ENCODE measurements at regions not wholly inside any gene's neighbourhood (a gene's known extent, or its start where the extent isn't known, plus 50 kb on each side); places are given as distances from the start of the nearest gene placed in this dataset.

GRCh38 chr1:185480545-185480944 is 163.5 kb upstream of the IVNS1ABP start:
- no peak overlapping the region for H3K4me3 ChIP-seq
- DNase-seq (ENCODE audit: low spot score), result no peak
- H3K27ac ChIP-seq, result no peak overlapping the region
- no peaks in the 10 kb centered on the region for H3K4me1 ChIP-seq (ENCODE audit: control insufficient read depth in 1 of 2, low read depth in 2 of 2)
- no peak for TF ChIP-seq CTCF (IDR thresholded peaks at IDR 0.05)
- ATAC-seq (ENCODE audit: insufficient number of reproducible peaks, low FRiP score, low read depth), result no peak
- H3K36me3 ChIP-seq, result no peaks in the 10 kb centered on the region
- H3K9me3 ChIP-seq, result no peaks in the 10 kb centered on the region
- H3K27me3 ChIP-seq (replicated peaks; ENCODE audit: insufficient read depth), result no peaks in the 10 kb centered on the region

- no peaks in the 10 kb centered on the region for H3K27me3 ChIP-seq (replicated peaks; ENCODE audit: insufficient read depth)
- H3K36me3 ChIP-seq, result no peaks in the 10 kb centered on the region
- H3K9me3 ChIP-seq, result no peaks in the 10 kb centered on the region
- no peak overlapping the region for H3K4me3 ChIP-seq
- ATAC-seq (ENCODE audit: insufficient number of reproducible peaks, low FRiP score, low read depth), result no peak
- DNase-seq (ENCODE audit: low spot score), result no peak
- no peaks in the 10 kb centered on the region for H3K4me1 ChIP-seq (ENCODE audit: control insufficient read depth in 1 of 2, low read depth in 2 of 2)
- TF ChIP-seq CTCF (IDR thresholded peaks at IDR 0.05), result no peak
- H3K27ac ChIP-seq, result no peak overlapping the region
These were observed 162.8 kb upstream of the IVNS1ABP start for GRCh38 chr1:185479796-185480195.

GRCh38 chr1:185478877-185479276 is 161.8 kb upstream of the IVNS1ABP start:
- DNase-seq (ENCODE audit: low spot score), result no peak
- H3K36me3 ChIP-seq, result no peaks in the 10 kb centered on the region
- TF ChIP-seq CTCF (IDR thresholded peaks at IDR 0.05), result no peak
- no peaks in the 10 kb centered on the region for H3K27me3 ChIP-seq (replicated peaks; ENCODE audit: insufficient read depth)
- H3K27ac ChIP-seq, result no peak overlapping the region
- no peaks in the 10 kb centered on the region for H3K9me3 ChIP-seq
- no peak for ATAC-seq (ENCODE audit: insufficient number of reproducible peaks, low FRiP score, low read depth)
- H3K4me1 ChIP-seq (ENCODE audit: control insufficient read depth in 1 of 2, low read depth in 2 of 2), result no peaks in the 10 kb centered on the region
- H3K4me3 ChIP-seq, result no peak overlapping the region

GRCh38 chr1:185477638-185478580 is 160.9 kb upstream of the IVNS1ABP start:
- Histone ChIP-seq H3K9me3 (no peaks in the 10 kb centered on the region), H3K4me1 (ENCODE audit: control insufficient read depth in 1 of 2, low read depth in 2 of 2) (no peaks in the 10 kb centered on the region), H3K27ac (no peak overlapping the region), H3K4me3 (no peak overlapping the region), H3K36me3 (no peaks in the 10 kb centered on the region), H3K27me3 (replicated peaks; ENCODE audit: insufficient read depth) (no peaks in the 10 kb centered on the region)
- ATAC-seq (ENCODE audit: insufficient number of reproducible peaks, low FRiP score, low read depth) (no peak), DNase-seq (ENCODE audit: low spot score) (no peak)
- no peak for TF ChIP-seq CTCF (IDR thresholded peaks at IDR 0.05)

- H3K27me3 ChIP-seq (replicated peaks; ENCODE audit: insufficient read depth), result no peaks in the 10 kb centered on the region
- ATAC-seq (ENCODE audit: insufficient number of reproducible peaks, low FRiP score, low read depth), result no peak
These were observed 157.6 kb upstream of the IVNS1ABP start for GRCh38 chr1:185474440-185475149.

More at GRCh38 chr1:185474440-185475149, 157.6 kb upstream of the IVNS1ABP start:
- Histone ChIP-seq H3K9me3 (no peaks in the 10 kb centered on the region), H3K4me1 (ENCODE audit: control insufficient read depth in 1 of 2, low read depth in 2 of 2) (no peaks in the 10 kb centered on the region), H3K36me3 (no peaks in the 10 kb centered on the region), H3K4me3 (no peak overlapping the region), H3K27ac (no peak overlapping the region)
- no peak for DNase-seq (ENCODE audit: low spot score)
- no peak for TF ChIP-seq CTCF (IDR thresholded peaks at IDR 0.05)

Data from thoracic aorta (tissue), 2 donors.